GM10266 (cell line): ENCODE measurements at regions not wholly inside any gene's neighbourhood (a gene's known extent, or its start where the extent isn't known, plus 50 kb on each side); places are given as distances from the start of the nearest gene placed in this dataset.

Experiments used
- DNase-seq: peaks from one replicate; pipeline ENCODE4 v3.0.0; 2012; ENCODE audit errors: extremely low spot score
- TF ChIP-seq, protein P1 (sequence below): IDR thresholded peaks from 2 replicates; pipeline ENCODE4 v1.5.1; 2012; ENCODE audit warnings: mild to moderate bottlenecking, low read depth; ENCODE audit not compliant: control insufficient read depth, insufficient read depth; ENCODE audit errors: missing control alignments

DNA sequence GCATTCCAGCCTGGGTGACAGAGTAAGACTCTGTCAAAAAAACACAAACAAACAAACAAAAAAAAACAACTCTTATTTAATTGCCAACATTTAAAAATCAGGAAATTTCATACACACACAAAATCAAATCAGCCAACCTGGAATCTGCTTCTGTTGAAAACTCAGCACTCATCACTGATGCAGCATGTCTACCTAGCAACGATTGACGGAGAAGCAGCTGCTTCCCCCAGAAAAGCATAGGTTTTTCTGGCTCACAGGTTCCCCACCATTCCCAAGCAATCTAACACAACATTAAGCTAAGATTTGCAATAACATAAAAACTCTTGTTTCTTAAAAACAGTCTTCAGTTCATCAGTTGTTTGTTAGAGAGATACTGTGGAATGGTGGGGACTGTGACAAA lies 143.6 kb downstream of the DHX15 start:
- DNase-seq = no peak
- TF ChIP-seq, protein P1, sequence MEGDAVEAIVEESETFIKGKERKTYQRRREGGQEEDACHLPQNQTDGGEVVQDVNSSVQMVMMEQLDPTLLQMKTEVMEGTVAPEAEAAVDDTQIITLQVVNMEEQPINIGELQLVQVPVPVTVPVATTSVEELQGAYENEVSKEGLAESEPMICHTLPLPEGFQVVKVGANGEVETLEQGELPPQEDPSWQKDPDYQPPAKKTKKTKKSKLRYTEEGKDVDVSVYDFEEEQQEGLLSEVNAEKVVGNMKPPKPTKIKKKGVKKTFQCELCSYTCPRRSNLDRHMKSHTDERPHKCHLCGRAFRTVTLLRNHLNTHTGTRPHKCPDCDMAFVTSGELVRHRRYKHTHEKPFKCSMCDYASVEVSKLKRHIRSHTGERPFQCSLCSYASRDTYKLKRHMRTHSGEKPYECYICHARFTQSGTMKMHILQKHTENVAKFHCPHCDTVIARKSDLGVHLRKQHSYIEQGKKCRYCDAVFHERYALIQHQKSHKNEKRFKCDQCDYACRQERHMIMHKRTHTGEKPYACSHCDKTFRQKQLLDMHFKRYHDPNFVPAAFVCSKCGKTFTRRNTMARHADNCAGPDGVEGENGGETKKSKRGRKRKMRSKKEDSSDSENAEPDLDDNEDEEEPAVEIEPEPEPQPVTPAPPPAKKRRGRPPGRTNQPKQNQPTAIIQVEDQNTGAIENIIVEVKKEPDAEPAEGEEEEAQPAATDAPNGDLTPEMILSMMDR = no peak

DNA sequence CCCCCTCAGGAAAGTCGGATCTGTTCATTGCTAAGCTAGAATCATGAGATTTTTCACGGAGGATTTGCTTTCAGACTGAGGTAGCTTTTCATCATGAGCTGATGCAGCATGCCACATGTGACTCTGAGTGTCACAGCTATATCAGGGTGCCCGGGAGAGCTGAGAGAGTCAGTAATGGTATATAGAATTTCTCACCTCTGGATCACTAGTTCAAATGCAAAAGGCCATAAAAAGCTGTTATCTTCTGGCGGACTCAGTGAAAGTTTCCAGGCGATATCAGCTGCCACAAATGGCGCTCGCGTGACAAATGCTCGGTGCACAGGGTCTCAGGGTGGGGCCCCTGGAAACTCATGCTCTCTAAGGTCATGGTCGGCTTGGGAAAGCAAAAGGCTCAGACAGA lies 150.1 kb downstream of the DHX15 start:
- no peak for DNase-seq
- TF ChIP-seq, protein P1 = no peak

DNA sequence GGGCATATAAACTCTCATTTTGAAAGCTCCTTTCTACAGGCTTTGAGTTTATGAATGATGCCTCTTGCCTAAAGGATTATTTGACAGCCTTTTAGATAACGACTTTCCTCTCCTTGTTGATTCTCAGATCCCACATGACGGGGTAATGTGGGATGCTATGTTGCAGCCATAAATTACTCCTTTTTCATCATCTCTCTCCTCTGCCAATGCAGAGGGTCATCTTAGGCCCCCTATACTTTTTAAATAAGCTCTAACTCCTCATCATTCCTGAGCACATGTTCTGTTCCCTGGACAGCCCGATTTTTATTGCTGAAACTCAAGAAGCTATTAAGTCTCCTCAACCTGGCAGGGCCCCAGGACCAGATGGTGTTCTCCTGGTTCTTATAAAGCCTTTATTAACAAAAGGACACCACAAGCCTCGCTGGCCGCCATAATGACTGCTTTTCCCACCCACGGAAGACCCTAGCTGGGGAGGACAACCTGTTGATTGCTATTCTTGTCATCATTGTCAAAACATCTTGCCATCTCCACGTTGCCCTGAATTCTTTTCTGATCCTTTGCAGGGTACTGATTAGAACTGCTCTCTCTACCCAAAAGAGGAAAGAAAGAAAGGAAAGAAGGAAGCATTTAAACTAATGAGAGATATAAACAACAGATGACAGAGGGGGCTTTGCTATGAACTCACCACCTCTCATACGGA lies 150.7 kb downstream of the DHX15 start:
- DNase-seq = no peak
- TF ChIP-seq, protein P1 = no peak

DNA sequence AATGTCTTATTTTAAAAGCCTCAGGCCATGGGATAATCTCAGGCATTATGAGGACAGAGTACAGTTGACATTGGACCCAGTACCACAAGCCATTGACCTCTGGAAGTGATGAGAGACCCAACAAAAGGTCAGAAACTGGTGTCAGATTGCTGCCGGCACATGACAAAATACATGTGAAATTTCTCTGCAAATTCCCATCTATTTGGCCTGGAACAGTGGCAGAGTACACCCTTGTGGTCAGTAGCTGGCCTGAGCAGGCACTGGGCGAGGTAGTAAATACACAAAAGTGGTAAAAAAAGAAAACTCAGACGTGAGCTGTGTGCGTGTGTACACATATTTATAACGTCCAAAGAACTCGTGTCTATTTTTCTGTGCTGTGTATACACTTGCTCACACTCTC lies 155.5 kb downstream of the DHX15 start:
- no peak for DNase-seq
- TF ChIP-seq, protein P1 = no peak

DNA sequence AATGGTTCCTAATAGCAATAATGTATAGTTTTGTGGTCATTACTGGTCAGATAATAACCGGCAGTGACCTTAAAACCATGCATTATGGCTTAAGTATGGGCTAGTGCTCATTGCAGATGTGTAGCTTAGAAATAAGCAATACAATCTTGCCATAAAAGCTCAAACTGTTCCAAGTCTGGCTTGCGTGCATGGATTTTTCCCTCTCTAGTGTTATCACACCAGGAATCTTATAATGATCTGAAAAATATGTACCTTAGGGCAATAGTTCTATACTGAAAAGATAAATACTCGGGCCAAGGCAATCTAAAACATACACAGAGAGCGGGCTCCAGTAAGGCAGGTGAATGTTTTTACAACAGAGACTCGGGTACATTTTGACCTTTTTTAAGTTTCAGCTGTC lies 157.8 kb downstream of the DHX15 start:
- TF ChIP-seq, protein P1 = no peak
- no peak for DNase-seq

DNA sequence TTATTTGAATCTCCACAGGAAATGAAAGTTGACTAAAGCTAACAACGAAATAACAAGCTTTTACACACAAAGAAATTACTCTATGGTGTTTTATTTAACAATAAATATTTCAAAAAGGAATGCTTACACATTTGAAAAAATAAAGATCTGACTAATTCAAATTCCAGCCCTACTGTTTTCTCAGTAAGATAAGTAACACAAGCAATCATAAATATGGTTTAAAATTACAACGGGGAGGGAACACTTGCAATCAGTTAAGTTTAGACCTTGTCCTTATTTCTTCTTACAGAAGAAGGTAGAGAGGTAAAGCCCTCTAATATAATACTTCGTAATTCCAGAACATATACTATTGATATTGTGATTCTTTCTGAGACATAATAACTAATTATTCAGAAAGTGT lies 158.5 kb downstream of the DHX15 start:
- DNase-seq = no peak
- TF ChIP-seq, protein P1 = no peak

DNA sequence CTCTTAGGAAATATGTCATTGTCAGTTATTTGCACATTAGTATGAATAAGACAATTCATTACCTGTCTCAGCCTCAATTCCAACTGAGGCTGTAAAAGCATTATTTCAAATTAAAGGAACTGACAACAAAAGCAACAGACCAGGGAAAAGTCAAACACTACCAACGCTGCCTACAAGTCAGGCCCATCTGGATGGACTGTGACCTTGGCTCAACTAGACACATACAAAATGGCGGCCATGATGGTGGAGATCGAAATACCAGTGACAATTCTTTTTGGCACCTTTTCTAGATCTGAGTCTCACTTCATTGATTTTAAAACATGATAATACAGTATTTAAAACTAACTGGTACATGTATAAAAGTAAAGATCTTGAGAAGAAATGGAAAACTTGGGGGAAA lies 160.7 kb downstream of the DHX15 start:
- DNase-seq = no peak
- TF ChIP-seq, protein P1 = no peak
